ENCODE measurements at regions not wholly inside any gene's neighbourhood (a gene's known extent, or its start where the extent isn't known, plus 50 kb on each side); places are given as distances from the start of the nearest gene placed in this dataset.

DNA sequence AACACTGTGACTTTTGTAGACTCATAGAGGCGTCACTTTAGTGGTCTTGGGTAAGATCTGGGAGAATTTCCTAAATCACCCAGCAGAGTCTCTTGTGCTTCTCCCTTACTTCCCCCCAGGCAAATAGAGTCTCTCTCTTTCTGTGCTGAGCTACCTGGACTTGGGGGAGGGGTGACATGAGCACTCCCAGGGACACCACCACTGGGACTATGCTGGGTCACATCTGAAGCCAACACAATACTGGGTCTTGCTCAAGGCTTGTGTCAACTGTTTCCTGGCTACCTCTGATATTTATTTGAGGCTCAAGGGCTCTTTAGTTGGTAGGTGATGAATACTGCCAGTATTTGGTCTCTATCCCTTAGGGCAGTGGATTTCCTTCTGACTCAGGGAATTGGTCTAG is 214.6 kb upstream of the TPK1 start:
- Histone ChIP-seq H3K9me3 (replicated peaks; ENCODE audit: control insufficient read depth, insufficient read depth, low read length) (peaks cover 14% of the 10 kb centered on the region), H2AFZ (ENCODE audit: low read depth, low read length) (no peak overlapping the region), H3K4me2 (ENCODE audit: insufficient read depth, low read length) (no peak overlapping the region), H3K79me2 (ENCODE audit: control insufficient read depth, insufficient read depth, low read length) (no peaks in the 10 kb centered on the region), H3K4me3 (replicated peaks in 1 of 3; ENCODE audit: insufficient read depth in 1 of 3, low read depth in 1 of 3, low read length in 3 of 3) (no peak overlapping the region), H3K27ac (ENCODE audit: insufficient read depth, low read depth, low read length) (no peak overlapping the region), H3K36me3 (ENCODE audit: control insufficient read depth in 2 of 2, extremely low read depth in 1 of 2, insufficient read depth in 2 of 2, low read length in 2 of 2) (no peaks in the 10 kb centered on the region), H3K4me1 (ENCODE audit: control insufficient read depth, extremely low read depth, insufficient read depth, low read length) (no peaks in the 10 kb centered on the region), H3K9me1 (replicated peaks; ENCODE audit: control insufficient read depth, extremely low read depth, insufficient read depth, low read length) (no peaks in the 10 kb centered on the region), H3K9ac (replicated peaks; ENCODE audit: extremely low read depth, insufficient read depth, low read length) (no peak overlapping the region), H3K27me3 (ENCODE audit: control insufficient read depth in 2 of 2, insufficient read depth in 2 of 2, low read length in 2 of 2) (no peaks in the 10 kb centered on the region), H4K20me1 (replicated peaks; ENCODE audit: control insufficient read depth, extremely low read depth, insufficient read depth, low read length) (no peaks in the 10 kb centered on the region)
- FAIRE-seq: no peak
- BruUV-seq (replicated peaks): no TSS peak
- dilution Hi-C loops (cut with MboI; ENCODE audit: extremely low pct_ligation_motif_present, low sequenced_read_pairs) (no loop called here), intact Hi-C loops (cut with micrococcal nuclease) (no loop called here)
- ChIA-PET POLR2A (no interaction called here), CTCF (no interaction called here)
- DNase-seq (ENCODE audit: low read depth, low spot score): no peak
- TF ChIP-seq POLR2A (IDR thresholded peaks at IDR 0.05; ENCODE audit: low read depth, low read length) (no peak), EZH2 (IDR thresholded peaks at IDR 0.05; ENCODE audit: borderline replicate concordance, low read depth, low read length, severe bottlenecking) (no peak), FOS (IDR thresholded peaks at IDR 0.05; ENCODE audit: borderline replicate concordance, insufficient read depth, low read length) (no peak), POLR2AphosphoS5 (IDR thresholded peaks at IDR 0.05; ENCODE audit: insufficient read depth, low read depth, low read length) (no peak), MYC (IDR thresholded peaks at IDR 0.05; ENCODE audit: low read depth, low read length) (no peak), GATA2 (IDR thresholded peaks at IDR 0.05; ENCODE audit: insufficient read depth, insufficient read length, low read depth, low read length) (no peak), JUN (IDR thresholded peaks at IDR 0.05; ENCODE audit: borderline replicate concordance, insufficient read depth, insufficient read length, low read depth) (no peak)
- TF ChIP-seq, protein P1, sequence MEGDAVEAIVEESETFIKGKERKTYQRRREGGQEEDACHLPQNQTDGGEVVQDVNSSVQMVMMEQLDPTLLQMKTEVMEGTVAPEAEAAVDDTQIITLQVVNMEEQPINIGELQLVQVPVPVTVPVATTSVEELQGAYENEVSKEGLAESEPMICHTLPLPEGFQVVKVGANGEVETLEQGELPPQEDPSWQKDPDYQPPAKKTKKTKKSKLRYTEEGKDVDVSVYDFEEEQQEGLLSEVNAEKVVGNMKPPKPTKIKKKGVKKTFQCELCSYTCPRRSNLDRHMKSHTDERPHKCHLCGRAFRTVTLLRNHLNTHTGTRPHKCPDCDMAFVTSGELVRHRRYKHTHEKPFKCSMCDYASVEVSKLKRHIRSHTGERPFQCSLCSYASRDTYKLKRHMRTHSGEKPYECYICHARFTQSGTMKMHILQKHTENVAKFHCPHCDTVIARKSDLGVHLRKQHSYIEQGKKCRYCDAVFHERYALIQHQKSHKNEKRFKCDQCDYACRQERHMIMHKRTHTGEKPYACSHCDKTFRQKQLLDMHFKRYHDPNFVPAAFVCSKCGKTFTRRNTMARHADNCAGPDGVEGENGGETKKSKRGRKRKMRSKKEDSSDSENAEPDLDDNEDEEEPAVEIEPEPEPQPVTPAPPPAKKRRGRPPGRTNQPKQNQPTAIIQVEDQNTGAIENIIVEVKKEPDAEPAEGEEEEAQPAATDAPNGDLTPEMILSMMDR (IDR thresholded peaks at IDR 0.05; ENCODE audit: extremely low read depth in 1 of 2, insufficient read depth in 1 of 2, low read depth in 1 of 2, low read length in 2 of 2): no peak
- TF ChIP-seq, protein P2, sequence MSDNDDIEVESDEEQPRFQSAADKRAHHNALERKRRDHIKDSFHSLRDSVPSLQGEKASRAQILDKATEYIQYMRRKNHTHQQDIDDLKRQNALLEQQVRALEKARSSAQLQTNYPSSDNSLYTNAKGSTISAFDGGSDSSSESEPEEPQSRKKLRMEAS (IDR thresholded peaks at IDR 0.05; ENCODE audit: insufficient read depth, insufficient read length): no peak

All from endothelial cell of umbilical vein (primary cell).